ENCODE measurements at regions not wholly inside any gene's neighbourhood (a gene's known extent, or its start where the extent isn't known, plus 50 kb on each side); places are given as distances from the start of the nearest gene placed in this dataset.

DNA sequence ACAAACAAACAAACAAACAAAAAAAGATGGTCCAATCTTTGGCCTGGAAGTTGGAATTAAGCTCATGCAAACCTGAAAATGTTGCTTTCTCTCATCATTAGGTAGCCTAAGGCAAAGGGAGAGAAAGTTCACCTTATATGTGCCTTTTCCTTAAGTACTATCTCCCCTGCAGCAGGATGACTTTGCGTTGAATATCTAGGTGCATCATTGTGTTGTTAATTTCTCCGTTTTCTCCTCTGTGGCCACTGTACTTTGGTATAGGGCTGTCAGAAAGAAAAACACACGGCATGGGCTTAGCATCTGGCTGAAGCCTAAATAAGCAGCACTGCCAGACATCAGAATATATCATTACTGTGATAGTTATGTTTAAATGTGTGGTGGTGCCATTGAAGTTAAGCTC, 345.5 kb downstream of the BCAT1 start:
- TF ChIP-seq CTCF (IDR thresholded peaks at IDR 0.05; ENCODE audit: insufficient read depth, low read depth, low read length) = no peak
- no peak for TF ChIP-seq EZH2 (IDR thresholded peaks at IDR 0.05; ENCODE audit: insufficient read depth, low read length)
